MCF 10A (cell line): ENCODE measurements at regions not wholly inside any gene's neighbourhood (a gene's known extent, or its start where the extent isn't known, plus 50 kb on each side); places are given as distances from the start of the nearest gene placed in this dataset.

Experiments used
- BruUV-seq: library from RNA; stranded (reverse); fragments of 400-500 nt; replicated peaks from 2 replicates; lab custom pipeline; 2021; lab: Mats Ljungman, UMichigan
- CTCF ChIA-PET: fragments of 300-600 bp; sonication (Branson Sonifier 250); formaldehyde crosslinking; extraction: SDS; loops from one replicate; lab custom pipeline; 2021; ENCODE audit warnings: antibody characterized with exemption, inconsistent platforms; lab: Yijun Ruan, JAX
- POLR2A ChIA-PET: fragments of 300-600, 350-650 bp; sonication (Branson Sonifier 250); formaldehyde crosslinking; extraction: SDS; loops from one replicate; lab custom pipeline; 2020; ENCODE audit warnings: antibody characterized with exemption, inconsistent platforms; lab: Yijun Ruan, JAX
- DNase-seq: peaks from one replicate; pipeline ENCODE4 v3.0.0-alpha.2; 2018; ENCODE audit not compliant: unreplicated experiment
- H3K27ac Mint-ChIP-seq: one replicate; pipeline ENCODE4 v1.8.0; 2022; ENCODE audit warnings: mild to moderate bottlenecking, low read depth, mixed read lengths; ENCODE audit not compliant: unreplicated experiment
- H3K27me3 Mint-ChIP-seq: one replicate; pipeline ENCODE4 v1.8.0; 2022; ENCODE audit warnings: mixed read lengths; ENCODE audit not compliant: insufficient read depth, unreplicated experiment
- H3K36me3 Mint-ChIP-seq: one replicate; pipeline ENCODE4 v1.8.0; 2022; ENCODE audit warnings: mild to moderate bottlenecking, moderate library complexity, mixed read lengths; ENCODE audit not compliant: insufficient read depth, unreplicated experiment
- H3K4me1 Mint-ChIP-seq: one replicate; pipeline ENCODE4 v1.8.0; 2022; ENCODE audit warnings: mixed read lengths; ENCODE audit not compliant: insufficient read depth, unreplicated experiment
- H3K4me3 Mint-ChIP-seq: one replicate; pipeline ENCODE4 v1.8.0; 2022; ENCODE audit warnings: mild to moderate bottlenecking, moderate library complexity, mixed read lengths; ENCODE audit not compliant: unreplicated experiment
- H3K9me3 Mint-ChIP-seq: one replicate; pipeline ENCODE4 v1.8.0; 2022; ENCODE audit warnings: mixed read lengths; ENCODE audit not compliant: unreplicated experiment
- intact Hi-C: fragments of 100-400 bp; cut with micrococcal nuclease; formaldehyde crosslinking; loops from 2 replicates; pipeline ENCODE4 v1.14.1; 2022
- TF ChIP-seq, protein P1 (sequence below): fragments of 200-600 bp; IDR thresholded peaks from one replicate; pipeline ENCODE4 v1.8.0; 2022; ENCODE audit warnings: antibody characterized with exemption, mild to moderate bottlenecking; ENCODE audit not compliant: unreplicated experiment

DNA sequence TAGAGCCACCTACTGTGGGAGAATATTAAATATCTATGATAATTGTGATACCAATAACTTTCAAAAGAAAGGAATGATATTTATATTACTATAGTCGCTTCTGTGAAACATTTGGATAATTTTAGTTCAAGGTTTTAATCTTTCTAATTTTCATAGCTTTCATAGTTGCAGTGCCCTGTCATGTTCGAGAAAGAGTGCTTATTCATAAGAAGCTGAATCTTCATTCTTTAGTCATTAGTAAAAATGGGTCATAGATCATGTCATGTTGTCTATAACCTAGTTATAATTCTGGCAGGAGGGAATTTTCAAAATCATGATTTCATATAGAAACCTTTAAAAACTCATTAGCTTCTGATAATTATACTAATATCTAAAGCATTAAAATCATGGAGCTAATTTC is 685.6 kb downstream of the CETN3 start:
- H3K27ac Mint-ChIP-seq, result no peak overlapping the region
- intact Hi-C loops, result no loop called here
- H3K36me3 Mint-ChIP-seq, result no peaks in the 10 kb centered on the region
- no peak for DNase-seq
- TF ChIP-seq, protein P1, sequence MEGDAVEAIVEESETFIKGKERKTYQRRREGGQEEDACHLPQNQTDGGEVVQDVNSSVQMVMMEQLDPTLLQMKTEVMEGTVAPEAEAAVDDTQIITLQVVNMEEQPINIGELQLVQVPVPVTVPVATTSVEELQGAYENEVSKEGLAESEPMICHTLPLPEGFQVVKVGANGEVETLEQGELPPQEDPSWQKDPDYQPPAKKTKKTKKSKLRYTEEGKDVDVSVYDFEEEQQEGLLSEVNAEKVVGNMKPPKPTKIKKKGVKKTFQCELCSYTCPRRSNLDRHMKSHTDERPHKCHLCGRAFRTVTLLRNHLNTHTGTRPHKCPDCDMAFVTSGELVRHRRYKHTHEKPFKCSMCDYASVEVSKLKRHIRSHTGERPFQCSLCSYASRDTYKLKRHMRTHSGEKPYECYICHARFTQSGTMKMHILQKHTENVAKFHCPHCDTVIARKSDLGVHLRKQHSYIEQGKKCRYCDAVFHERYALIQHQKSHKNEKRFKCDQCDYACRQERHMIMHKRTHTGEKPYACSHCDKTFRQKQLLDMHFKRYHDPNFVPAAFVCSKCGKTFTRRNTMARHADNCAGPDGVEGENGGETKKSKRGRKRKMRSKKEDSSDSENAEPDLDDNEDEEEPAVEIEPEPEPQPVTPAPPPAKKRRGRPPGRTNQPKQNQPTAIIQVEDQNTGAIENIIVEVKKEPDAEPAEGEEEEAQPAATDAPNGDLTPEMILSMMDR, result no peak
- POLR2A ChIA-PET, result no interaction called here
- no peaks in the 10 kb centered on the region for H3K9me3 Mint-ChIP-seq
- CTCF ChIA-PET, result no interaction called here
- H3K4me1 Mint-ChIP-seq, result peaks cover 4% of the 10 kb centered on the region
- no TSS peak for BruUV-seq
- H3K4me3 Mint-ChIP-seq, result no peak overlapping the region
- H3K27me3 Mint-ChIP-seq, result no peaks in the 10 kb centered on the region

DNA sequence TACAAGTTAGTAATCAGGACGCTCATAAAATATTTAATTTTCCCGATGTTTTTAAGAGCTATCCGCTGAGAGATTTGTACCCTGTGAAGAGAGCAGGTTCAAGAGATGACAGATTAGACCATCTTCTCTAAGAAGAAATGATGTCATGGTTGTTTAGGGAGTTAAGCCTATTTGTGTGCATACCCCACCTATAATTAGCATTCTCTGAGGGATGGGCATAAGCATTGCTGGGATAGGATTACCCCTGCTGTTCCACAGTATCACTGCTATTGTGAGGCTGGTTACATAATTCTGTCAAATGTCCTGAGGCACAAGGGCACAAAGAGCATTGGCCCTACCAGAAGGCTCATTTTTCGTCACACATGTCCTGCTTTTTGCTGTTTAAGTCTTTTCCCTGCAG is 687.0 kb downstream of the CETN3 start:
- Mint-ChIP-seq H3K4me1 (no peaks in the 10 kb centered on the region), H3K9me3 (no peaks in the 10 kb centered on the region), H3K27me3 (no peaks in the 10 kb centered on the region), H3K27ac (no peak overlapping the region), H3K36me3 (no peaks in the 10 kb centered on the region), H3K4me3 (no peak overlapping the region)
- ChIA-PET CTCF (interaction anchor here (0.6 kb wide), 1 partner anchor 20 kb away, joined by 3 read pairs; no protein-coding TSS in a partner anchor), POLR2A (interaction anchor here (0.6 kb wide), 1 partner anchor 453 kb away, joined by 5 read pairs; no protein-coding TSS in a partner anchor)
- no TSS peak for BruUV-seq
- no peak for DNase-seq
- intact Hi-C loops, result no loop called here
- TF ChIP-seq, protein P1, result no peak

DNA sequence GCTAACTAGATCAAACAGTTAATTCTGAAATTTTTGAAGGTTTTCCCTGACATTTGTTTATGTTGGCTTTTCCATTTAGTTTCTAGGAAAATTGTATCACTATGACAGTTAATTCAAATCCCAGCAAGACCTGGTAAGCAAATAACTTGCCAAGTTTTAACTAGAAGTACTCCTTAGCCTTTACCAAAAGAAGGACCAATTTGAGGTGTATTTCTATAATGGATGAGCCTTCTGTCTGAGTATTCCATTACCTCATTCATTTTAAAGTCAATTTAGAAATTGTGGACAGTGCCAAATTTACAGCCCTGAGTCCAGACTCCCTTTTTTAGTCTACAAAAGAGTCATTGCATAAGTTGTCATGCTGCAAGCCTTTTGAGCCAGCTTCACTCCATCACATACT is 687.6 kb downstream of the CETN3 start:
- H3K27ac Mint-ChIP-seq, result no peak overlapping the region
- CTCF ChIA-PET, result no interaction called here
- no peak for DNase-seq
- H3K4me3 Mint-ChIP-seq, result no peak overlapping the region
- H3K27me3 Mint-ChIP-seq, result no peaks in the 10 kb centered on the region
- TF ChIP-seq, protein P1, result no peak
- no TSS peak for BruUV-seq
- no peaks in the 10 kb centered on the region for H3K36me3 Mint-ChIP-seq
- intact Hi-C loops, result no loop called here
- POLR2A ChIA-PET, result no interaction called here
- no peaks in the 10 kb centered on the region for H3K4me1 Mint-ChIP-seq
- no peaks in the 10 kb centered on the region for H3K9me3 Mint-ChIP-seq

DNA sequence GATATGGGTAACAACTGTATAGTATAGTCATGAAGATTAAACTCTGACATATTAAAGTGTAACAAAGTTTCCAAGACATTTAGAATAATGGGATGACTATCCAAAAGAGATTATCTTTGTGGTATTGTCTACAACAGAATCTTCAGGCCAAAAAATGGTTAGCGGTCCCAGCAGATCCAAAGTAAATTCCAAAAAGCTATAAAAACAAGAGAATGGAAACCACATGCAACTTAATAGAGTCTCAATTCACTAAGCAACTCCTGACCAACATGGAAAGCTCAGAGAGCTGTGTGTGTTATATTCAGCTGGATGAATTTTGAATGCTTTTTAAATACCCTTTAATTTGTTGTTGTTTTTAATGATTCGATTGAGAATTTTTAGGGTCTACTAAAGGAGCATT is 688.2 kb downstream of the CETN3 start:
- no TSS peak for BruUV-seq
- Mint-ChIP-seq H3K9me3 (no peaks in the 10 kb centered on the region), H3K4me1 (no peaks in the 10 kb centered on the region), H3K27ac (no peak overlapping the region), H3K36me3 (no peaks in the 10 kb centered on the region), H3K27me3 (no peaks in the 10 kb centered on the region), H3K4me3 (no peak overlapping the region)
- ChIA-PET POLR2A (no interaction called here), CTCF (interaction anchor here (0.6 kb wide), 1 partner anchor 992 kb away, joined by 3 read pairs; no protein-coding TSS in a partner anchor)
- TF ChIP-seq, protein P1, result no peak
- intact Hi-C loops, result no loop called here
- DNase-seq, result no peak
